ENCODE measurements at regions not wholly inside any gene's neighbourhood (a gene's known extent, or its start where the extent isn't known, plus 50 kb on each side); places are given as distances from the start of the nearest gene placed in this dataset.

DNA sequence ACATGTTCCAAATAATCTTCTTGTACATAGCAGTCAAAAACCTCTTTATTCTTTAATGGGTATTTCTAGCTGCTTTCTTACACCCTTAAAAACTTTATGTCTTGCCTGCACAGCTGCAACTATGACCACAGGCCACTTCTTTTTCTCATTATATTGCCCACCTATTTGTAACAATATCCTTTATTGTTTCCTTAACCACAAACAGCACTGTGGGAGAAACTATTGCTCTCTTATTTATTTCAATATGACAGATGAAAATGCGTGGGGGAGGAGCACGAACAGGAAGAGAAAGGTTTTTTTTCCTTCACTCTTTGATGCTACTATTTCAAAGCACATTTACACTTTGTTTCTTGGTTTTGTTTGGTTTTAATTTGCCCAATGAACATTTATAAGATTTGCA, 253.5 kb downstream of the GJA1 start:
- TF ChIP-seq ZNF24 (IDR thresholded peaks at IDR 0.05): no peak
- TF ChIP-seq FOXK1 (CRISPR knock-in tag; IDR thresholded peaks at IDR 0.05; ENCODE audit: borderline replicate concordance): no peak
- TF ChIP-seq, protein P1, sequence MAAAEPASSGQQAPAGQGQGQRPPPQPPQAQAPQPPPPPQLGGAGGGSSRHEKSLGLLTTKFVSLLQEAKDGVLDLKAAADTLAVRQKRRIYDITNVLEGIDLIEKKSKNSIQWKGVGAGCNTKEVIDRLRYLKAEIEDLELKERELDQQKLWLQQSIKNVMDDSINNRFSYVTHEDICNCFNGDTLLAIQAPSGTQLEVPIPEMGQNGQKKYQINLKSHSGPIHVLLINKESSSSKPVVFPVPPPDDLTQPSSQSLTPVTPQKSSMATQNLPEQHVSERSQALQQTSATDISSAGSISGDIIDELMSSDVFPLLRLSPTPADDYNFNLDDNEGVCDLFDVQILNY (CRISPR knock-in tag; IDR thresholded peaks at IDR 0.05): no peak
- TF ChIP-seq TAF1 (IDR thresholded peaks at IDR 0.05; ENCODE audit: control insufficient read depth, extremely low read depth, insufficient read depth, low read length, severe bottlenecking): no peak
- no peak for TF ChIP-seq KDM1A (IDR thresholded peaks at IDR 0.05)
- no peak for TF ChIP-seq PHB2 (IDR thresholded peaks at IDR 0.05; ENCODE audit: low read depth)
- TF ChIP-seq, protein P2, sequence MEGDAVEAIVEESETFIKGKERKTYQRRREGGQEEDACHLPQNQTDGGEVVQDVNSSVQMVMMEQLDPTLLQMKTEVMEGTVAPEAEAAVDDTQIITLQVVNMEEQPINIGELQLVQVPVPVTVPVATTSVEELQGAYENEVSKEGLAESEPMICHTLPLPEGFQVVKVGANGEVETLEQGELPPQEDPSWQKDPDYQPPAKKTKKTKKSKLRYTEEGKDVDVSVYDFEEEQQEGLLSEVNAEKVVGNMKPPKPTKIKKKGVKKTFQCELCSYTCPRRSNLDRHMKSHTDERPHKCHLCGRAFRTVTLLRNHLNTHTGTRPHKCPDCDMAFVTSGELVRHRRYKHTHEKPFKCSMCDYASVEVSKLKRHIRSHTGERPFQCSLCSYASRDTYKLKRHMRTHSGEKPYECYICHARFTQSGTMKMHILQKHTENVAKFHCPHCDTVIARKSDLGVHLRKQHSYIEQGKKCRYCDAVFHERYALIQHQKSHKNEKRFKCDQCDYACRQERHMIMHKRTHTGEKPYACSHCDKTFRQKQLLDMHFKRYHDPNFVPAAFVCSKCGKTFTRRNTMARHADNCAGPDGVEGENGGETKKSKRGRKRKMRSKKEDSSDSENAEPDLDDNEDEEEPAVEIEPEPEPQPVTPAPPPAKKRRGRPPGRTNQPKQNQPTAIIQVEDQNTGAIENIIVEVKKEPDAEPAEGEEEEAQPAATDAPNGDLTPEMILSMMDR (IDR thresholded peaks at IDR 0.05 in 2 of 3, conservative IDR thresholded peaks at IDR 0.05 in 1 of 3; ENCODE audit: insufficient read depth in 2 of 3, low read depth in 1 of 3, low read length in 3 of 3): no peak
- TF ChIP-seq POLR2AphosphoS5 (IDR thresholded peaks at IDR 0.05; ENCODE audit: control insufficient read depth, insufficient read depth, low read depth, low read length): no peak
- TF ChIP-seq, protein P3, sequence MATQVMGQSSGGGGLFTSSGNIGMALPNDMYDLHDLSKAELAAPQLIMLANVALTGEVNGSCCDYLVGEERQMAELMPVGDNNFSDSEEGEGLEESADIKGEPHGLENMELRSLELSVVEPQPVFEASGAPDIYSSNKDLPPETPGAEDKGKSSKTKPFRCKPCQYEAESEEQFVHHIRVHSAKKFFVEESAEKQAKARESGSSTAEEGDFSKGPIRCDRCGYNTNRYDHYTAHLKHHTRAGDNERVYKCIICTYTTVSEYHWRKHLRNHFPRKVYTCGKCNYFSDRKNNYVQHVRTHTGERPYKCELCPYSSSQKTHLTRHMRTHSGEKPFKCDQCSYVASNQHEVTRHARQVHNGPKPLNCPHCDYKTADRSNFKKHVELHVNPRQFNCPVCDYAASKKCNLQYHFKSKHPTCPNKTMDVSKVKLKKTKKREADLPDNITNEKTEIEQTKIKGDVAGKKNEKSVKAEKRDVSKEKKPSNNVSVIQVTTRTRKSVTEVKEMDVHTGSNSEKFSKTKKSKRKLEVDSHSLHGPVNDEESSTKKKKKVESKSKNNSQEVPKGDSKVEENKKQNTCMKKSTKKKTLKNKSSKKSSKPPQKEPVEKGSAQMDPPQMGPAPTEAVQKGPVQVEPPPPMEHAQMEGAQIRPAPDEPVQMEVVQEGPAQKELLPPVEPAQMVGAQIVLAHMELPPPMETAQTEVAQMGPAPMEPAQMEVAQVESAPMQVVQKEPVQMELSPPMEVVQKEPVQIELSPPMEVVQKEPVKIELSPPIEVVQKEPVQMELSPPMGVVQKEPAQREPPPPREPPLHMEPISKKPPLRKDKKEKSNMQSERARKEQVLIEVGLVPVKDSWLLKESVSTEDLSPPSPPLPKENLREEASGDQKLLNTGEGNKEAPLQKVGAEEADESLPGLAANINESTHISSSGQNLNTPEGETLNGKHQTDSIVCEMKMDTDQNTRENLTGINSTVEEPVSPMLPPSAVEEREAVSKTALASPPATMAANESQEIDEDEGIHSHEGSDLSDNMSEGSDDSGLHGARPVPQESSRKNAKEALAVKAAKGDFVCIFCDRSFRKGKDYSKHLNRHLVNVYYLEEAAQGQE (IDR thresholded peaks at IDR 0.05; ENCODE audit: borderline replicate concordance): no peak
- TF ChIP-seq, protein P3 (CRISPR knock-in tag; IDR thresholded peaks at IDR 0.05; ENCODE audit: low read depth): no peak
- no peak for TF ChIP-seq BHLHE40 (IDR thresholded peaks at IDR 0.05; ENCODE audit: low read length)

Data from K562 (cell line).